Type B pancreatic cell (in vitro differentiated cells): ENCODE measurements at regions not wholly inside any gene's neighbourhood (a gene's known extent, or its start where the extent isn't known, plus 50 kb on each side); places are given as distances from the start of the nearest gene placed in this dataset.

Experiments used
- DNase-seq: peaks from one replicate; pipeline ENCODE4 v3.0.0; 2021; ENCODE audit warnings: mixed read lengths; ENCODE audit not compliant: unreplicated experiment; ENCODE audit errors: extremely low spot score
- H3K27ac Mint-ChIP-seq: 2 replicates; pipeline ENCODE4 v1.8.0; 2021; ENCODE audit warnings: mild to moderate bottlenecking, mixed read lengths
- H3K27me3 Mint-ChIP-seq: 2 replicates; pipeline ENCODE4 v1.8.0; 2021; ENCODE audit warnings: mixed read lengths
- H3K36me3 Mint-ChIP-seq: 2 replicates; pipeline ENCODE4 v1.8.0; 2021; ENCODE audit warnings: mixed read lengths
- H3K4me1 Mint-ChIP-seq: one replicate; pipeline ENCODE4 v1.8.0; 2021; ENCODE audit warnings: mixed read lengths; ENCODE audit not compliant: unreplicated experiment
- H3K4me3 Mint-ChIP-seq: 2 replicates; pipeline ENCODE4 v1.8.0; 2021; ENCODE audit warnings: mild to moderate bottlenecking, mixed read lengths
- H3K9me3 Mint-ChIP-seq: 2 replicates; pipeline ENCODE4 v1.8.0; 2021; ENCODE audit warnings: mixed read lengths
- TF ChIP-seq, protein P1 (sequence below): fragments of 200-600 bp; sonication (generic); conservative IDR thresholded peaks from 2 replicates; pipeline ENCODE4 v1.5.0; 2021; ENCODE audit warnings: antibody characterized with exemption, mild to moderate bottlenecking

DNA sequence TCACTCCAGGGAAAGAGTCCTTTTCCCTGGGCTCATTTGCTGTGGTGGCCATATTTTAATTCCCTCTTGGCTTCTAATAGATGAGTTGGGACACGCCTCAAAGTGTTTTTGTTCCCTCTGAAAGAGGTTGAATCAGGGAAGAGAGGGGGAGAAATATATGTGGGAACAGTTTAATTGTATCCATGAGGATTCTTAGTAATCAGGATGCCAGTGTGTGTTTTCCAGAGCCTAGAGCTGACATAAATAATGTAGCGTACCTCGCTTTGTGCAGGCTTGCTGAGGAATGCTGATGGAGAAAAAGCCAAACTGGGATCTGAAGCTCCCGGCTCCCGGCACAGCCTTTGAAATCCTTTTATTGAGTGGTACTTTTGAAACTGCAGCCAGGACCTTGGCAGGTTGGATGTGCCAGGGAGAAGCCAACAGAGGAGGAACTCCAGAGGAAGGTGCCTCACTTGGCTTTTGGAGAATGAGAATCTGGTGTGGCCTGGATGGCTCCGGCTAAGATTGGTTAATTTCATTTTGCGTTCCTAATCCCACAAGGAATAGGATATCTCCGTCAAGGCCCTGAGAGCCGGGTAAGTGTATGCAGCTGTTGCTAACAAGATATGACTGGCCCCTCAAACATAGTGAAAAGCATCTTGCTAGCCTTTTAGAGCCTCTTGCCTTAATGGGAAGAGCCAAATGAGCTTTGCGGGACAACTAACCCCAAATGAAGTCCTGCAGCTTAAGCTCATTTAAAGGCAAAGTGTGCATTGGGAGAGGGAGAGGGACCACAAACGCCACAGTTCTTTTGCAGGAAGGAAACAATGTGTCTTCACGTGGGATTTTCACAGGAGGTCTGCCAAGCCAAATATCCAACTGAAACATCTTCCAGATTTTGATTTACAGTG, 471.1 kb upstream of the WWC1 start:
- DNase-seq, result no peak
- Mint-ChIP-seq H3K4me1 (peaks cover 45% of the 10 kb centered on the region), H3K36me3 (peaks cover 3% of the 10 kb centered on the region), H3K27ac (no peak overlapping the region), H3K9me3 (no peaks in the 10 kb centered on the region), H3K27me3 (peaks cover 4% of the 10 kb centered on the region), H3K4me3 (no peak overlapping the region)
- TF ChIP-seq, protein P1, sequence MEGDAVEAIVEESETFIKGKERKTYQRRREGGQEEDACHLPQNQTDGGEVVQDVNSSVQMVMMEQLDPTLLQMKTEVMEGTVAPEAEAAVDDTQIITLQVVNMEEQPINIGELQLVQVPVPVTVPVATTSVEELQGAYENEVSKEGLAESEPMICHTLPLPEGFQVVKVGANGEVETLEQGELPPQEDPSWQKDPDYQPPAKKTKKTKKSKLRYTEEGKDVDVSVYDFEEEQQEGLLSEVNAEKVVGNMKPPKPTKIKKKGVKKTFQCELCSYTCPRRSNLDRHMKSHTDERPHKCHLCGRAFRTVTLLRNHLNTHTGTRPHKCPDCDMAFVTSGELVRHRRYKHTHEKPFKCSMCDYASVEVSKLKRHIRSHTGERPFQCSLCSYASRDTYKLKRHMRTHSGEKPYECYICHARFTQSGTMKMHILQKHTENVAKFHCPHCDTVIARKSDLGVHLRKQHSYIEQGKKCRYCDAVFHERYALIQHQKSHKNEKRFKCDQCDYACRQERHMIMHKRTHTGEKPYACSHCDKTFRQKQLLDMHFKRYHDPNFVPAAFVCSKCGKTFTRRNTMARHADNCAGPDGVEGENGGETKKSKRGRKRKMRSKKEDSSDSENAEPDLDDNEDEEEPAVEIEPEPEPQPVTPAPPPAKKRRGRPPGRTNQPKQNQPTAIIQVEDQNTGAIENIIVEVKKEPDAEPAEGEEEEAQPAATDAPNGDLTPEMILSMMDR, result no peak

DNA sequence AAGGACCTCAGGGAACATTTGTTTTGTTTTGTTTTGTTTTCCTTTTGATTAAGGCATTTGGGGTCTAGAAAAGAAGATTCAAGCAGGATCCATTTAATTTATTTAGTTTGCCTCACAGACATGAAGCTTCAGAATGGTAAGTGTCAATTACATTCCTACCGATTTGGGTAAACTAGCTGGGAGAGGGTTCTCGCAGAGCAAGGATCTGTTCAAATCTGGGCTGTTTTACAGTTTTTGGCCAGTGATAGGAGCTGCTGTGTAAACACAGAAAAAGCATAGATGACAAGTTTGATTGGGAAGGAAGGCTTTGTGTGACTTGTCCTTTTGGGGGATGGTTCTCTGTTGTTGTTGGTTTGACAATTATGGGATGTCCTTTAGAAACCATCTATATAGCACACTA, 470.3 kb upstream of the WWC1 start:
- Mint-ChIP-seq H3K36me3 (peaks cover 3% of the 10 kb centered on the region), H3K4me1 (peaks cover 41% of the 10 kb centered on the region), H3K27me3 (peaks cover 9% of the 10 kb centered on the region), H3K27ac (no peak overlapping the region), H3K9me3 (no peaks in the 10 kb centered on the region), H3K4me3 (no peak overlapping the region)
- DNase-seq, result no peak
- TF ChIP-seq, protein P1, result no peak

DNA sequence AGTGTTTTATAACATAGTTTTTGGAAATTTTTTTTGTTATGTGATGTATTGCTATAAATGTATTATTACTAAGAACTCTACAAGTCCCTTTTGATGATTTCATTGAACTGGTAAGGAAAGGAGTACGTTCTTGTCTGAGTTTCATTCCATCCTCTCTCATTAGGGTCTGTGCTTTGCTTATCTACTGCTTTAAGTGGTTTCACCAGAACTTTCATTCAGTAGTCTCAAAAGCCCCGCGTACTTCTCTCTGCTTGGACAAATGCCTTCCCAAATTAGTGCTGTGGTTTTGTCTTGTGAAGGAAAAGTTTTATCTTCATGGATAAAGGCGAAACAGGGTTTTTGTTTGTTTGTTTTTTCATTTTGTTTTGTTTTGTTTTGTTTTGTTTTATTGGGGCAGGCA, 469.8 kb upstream of the WWC1 start:
- H3K27me3 Mint-ChIP-seq, result peaks cover 10% of the 10 kb centered on the region
- DNase-seq, result no peak
- no peak overlapping the region for H3K27ac Mint-ChIP-seq
- H3K36me3 Mint-ChIP-seq, result peaks cover 3% of the 10 kb centered on the region
- H3K4me3 Mint-ChIP-seq, result no peak overlapping the region
- no peaks in the 10 kb centered on the region for H3K9me3 Mint-ChIP-seq
- TF ChIP-seq, protein P1, result no peak
- peaks cover 36% of the 10 kb centered on the region for H3K4me1 Mint-ChIP-seq

DNA sequence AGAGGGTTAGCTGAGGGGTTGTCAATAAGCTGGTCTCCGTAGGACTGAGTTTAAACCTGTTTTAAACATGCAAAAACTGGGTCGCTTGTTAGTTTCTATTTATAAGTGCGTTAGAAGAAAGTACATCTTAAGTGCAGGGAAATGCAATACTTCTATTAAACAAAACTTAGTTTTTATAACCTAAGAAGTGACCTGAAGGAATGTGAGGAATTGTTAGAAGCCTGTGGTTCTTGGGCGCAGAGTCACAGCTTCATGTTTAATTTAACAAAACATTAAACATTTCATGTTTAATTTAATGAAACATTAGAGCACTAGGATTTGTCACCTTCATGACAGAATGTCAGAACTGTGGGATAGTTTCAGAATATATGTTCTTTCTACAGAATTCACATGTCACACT, 469.2 kb upstream of the WWC1 start:
- no peak for DNase-seq
- Mint-ChIP-seq H3K27me3 (peaks cover 10% of the 10 kb centered on the region), H3K4me1 (peaks cover 36% of the 10 kb centered on the region), H3K9me3 (no peaks in the 10 kb centered on the region), H3K4me3 (no peak overlapping the region), H3K27ac (no peak overlapping the region), H3K36me3 (peaks cover 3% of the 10 kb centered on the region)
- TF ChIP-seq, protein P1, result no peak

DNA sequence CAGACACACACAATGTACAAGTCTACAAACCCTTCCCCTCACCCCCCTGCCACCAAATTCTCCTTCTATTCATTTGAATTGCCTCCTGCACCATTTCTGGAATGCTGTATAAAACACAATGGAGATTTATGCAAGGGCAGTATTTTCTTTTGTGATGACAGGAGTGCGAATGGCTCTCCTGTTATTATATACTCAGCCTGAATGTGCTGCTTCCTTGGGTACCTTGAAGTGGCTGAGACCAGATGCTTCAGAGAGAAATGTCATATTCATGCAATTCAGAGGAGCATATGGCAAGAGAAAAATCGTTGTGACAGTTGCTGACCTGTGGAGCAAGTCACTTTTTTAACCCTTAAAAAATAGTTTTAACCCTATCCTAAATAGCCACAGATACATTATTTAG, 468.0 kb upstream of the WWC1 start:
- Mint-ChIP-seq H3K4me1 (peaks cover 42% of the 10 kb centered on the region), H3K4me3 (no peak overlapping the region), H3K36me3 (peaks cover 3% of the 10 kb centered on the region), H3K27me3 (peaks cover 13% of the 10 kb centered on the region), H3K9me3 (no peaks in the 10 kb centered on the region), H3K27ac (no peak overlapping the region)
- DNase-seq, result no peak
- TF ChIP-seq, protein P1, result no peak
